OCI-LY1 (cell line): ENCODE measurements at regions not wholly inside any gene's neighbourhood (a gene's known extent, or its start where the extent isn't known, plus 50 kb on each side); places are given as distances from the start of the nearest gene placed in this dataset.

Experiments
- CTCF ChIP-seq: fragments of 200-600 bp; sonication (generic), shearing (Covaris generic); IDR thresholded peaks from 2 replicates; pipeline ENCODE4 v1.5.1; 2017; ENCODE audit warnings: mild to moderate bottlenecking, antibody characterized with exemption, low read length, moderate library complexity, mixed read lengths
- EZH2 ChIP-seq: fragments of 200-600 bp; sonication (generic), shearing (Covaris generic); IDR thresholded peaks from 2 replicates; pipeline ENCODE4 v1.8.0; 2017; ENCODE audit warnings: borderline replicate concordance, mixed run types, mild to moderate bottlenecking, antibody characterized with exemption, low read length, moderate library complexity, mixed read lengths

DNA sequence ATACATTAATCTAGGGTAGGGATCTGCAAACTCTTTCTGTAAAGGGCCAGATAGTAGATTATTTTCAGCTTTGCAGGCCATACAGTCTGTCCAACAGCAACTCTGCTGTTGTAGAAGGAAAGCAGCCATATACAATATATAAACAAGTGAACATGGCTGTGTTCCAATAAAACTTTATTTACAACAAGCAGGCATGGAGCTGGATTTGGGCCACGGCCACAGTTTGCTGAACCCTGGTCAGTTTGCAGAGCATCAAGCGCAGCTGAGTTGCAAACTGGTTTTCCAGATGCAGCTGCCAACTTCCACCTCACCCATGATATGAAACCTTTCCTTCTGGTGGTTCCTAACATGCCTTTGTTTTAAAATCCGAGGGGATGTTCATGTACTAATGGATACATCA, 310.4 kb upstream of the NFE2L3 start:
- TF ChIP-seq CTCF (no peak), EZH2 (no peak)
